Immature natural killer cell (primary cell): ENCODE measurements at regions not wholly inside any gene's neighbourhood (a gene's known extent, or its start where the extent isn't known, plus 50 kb on each side); places are given as distances from the start of the nearest gene placed in this dataset.

ENCODE experiments used
- DNase-seq, 3 donors: peaks; one replicate each; pipeline ENCODE4 v3.0.0; 2022; ENCODE audit warnings: mixed read lengths in 1 of 3
- H3K27ac Mint-ChIP-seq, 6 donors: one replicate each; pipeline ENCODE4 v1.8.0; 2020; ENCODE audit warnings: mixed read lengths in 6 of 6, mild to moderate bottlenecking in 5 of 6, inconsistent platforms in 4 of 6, moderate library complexity in 3 of 6
- H3K27me3 Mint-ChIP-seq, 3 donors: one replicate each; pipeline ENCODE4 v1.8.0; 2020 to 2021; ENCODE audit warnings: low read depth in 3 of 3, mild to moderate bottlenecking in 3 of 3, mixed read lengths in 3 of 3, moderate library complexity in 3 of 3, inconsistent platforms in 1 of 3
- H3K36me3 Mint-ChIP-seq, 3 donors: one replicate each; pipeline ENCODE4 v1.8.0; 2020; ENCODE audit warnings: mixed read lengths in 3 of 3, inconsistent platforms in 2 of 3, mild to moderate bottlenecking in 2 of 3
- H3K4me1 Mint-ChIP-seq, 2 donors: one replicate each; pipeline ENCODE4 v1.8.0; 2020; ENCODE audit warnings: inconsistent platforms in 2 of 2, mild to moderate bottlenecking in 2 of 2, mixed read lengths in 2 of 2, moderate library complexity in 1 of 2
- H3K4me3 Mint-ChIP-seq, 5 donors: one replicate each; pipeline ENCODE4 v1.8.0; 2020; ENCODE audit warnings: mild to moderate bottlenecking in 5 of 5, mixed read lengths in 5 of 5, inconsistent platforms in 3 of 5, moderate library complexity in 3 of 5
- H3K9me3 Mint-ChIP-seq, 6 donors: one replicate each; pipeline ENCODE4 v1.8.0; 2020; ENCODE audit warnings: mild to moderate bottlenecking in 6 of 6, mixed read lengths in 6 of 6, inconsistent platforms in 4 of 6, moderate library complexity in 3 of 6

DNA sequence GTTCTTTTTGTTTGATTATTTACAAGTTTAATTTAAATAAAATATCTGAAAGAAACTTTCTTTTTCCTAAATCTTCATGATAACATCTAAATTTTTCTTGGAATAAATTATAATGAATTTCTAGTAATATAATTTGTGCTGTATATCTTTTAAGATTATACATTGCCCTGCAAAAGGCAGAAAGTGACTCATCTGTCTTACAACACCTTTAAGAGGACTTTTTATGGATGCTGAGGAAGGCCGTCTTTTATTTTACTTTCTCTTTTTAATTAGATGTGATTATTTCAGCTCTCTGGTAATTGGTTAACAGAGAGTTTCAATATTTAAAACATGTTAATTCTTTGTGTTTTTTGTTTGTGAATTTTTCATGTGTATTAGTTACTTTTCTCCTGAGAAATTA, 598.4 kb downstream of the RPL10L start:
- Mint-ChIP-seq H3K4me3 (no peak overlapping the region), H3K27me3 (no peaks in the 10 kb centered on the region), H3K27ac (no peak overlapping the region), H3K9me3 (peaks cover 4 to 26% (median 11%) of the 10 kb centered on the region in 6 donors), H3K4me1 (no peaks in the 10 kb centered on the region), H3K36me3 (peaks cover 0 to 4% (median 0%) of the 10 kb centered on the region in 3 donors)
- DNase-seq: no peak

DNA sequence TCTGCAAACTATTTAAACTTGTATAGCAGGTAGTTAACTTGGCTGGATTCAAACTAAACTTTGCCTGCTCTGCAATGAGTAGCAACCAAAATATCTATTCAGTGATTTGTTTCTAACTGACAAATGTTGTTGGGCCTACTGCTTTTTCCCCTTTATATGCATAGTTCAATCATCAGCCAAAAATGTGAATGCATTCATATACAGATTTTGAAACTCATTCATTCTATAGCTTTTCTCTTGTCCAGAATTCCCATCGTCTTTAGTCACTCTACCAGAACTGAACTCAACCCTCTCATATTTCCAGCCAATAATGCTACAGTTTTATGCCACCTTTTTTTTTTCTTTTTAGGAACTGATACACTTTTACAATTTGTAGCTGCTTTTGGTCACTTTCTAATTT, 599.8 kb downstream of the RPL10L start:
- DNase-seq: no peak
- no peaks in the 10 kb centered on the region for H3K27me3 Mint-ChIP-seq
- no peak overlapping the region for H3K4me3 Mint-ChIP-seq
- H3K4me1 Mint-ChIP-seq: no peaks in the 10 kb centered on the region
- H3K27ac Mint-ChIP-seq: no peak overlapping the region
- H3K9me3 Mint-ChIP-seq: peaks cover 7 to 33% (median 16%) of the 10 kb centered on the region in 6 donors
- peaks cover 0 to 4% (median 0%) of the 10 kb centered on the region in 3 donors for H3K36me3 Mint-ChIP-seq

DNA sequence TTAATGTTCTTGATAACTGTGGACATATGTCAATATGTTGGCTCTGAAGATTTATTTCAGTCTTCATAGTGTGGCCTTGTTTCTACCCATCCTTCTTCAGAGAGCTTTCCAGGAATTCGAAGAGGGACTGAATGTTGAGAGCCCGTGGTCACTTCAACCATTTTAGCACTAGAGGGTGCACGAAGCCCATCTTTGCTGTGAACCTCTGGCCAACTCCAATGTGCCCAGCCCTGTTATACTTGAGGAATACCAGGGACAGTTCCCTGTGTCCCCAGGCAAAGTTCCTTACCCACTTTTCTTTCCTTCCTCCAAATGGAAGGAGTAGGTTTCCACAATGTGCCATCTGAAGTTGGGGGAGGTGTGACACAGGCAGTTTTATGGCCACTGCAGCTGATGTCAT, 603.5 kb downstream of the RPL10L start:
- no peaks in the 10 kb centered on the region for H3K27me3 Mint-ChIP-seq
- peaks cover 6 to 40% (median 24%) of the 10 kb centered on the region in 6 donors for H3K9me3 Mint-ChIP-seq
- no peaks in the 10 kb centered on the region for H3K4me1 Mint-ChIP-seq
- H3K27ac Mint-ChIP-seq: no peak overlapping the region
- DNase-seq: no peak
- H3K36me3 Mint-ChIP-seq: peaks cover 0 to 4% (median 0%) of the 10 kb centered on the region in 3 donors
- no peak overlapping the region for H3K4me3 Mint-ChIP-seq

GRCh38 chr14:46036099-46036498, 615.5 kb downstream of the RPL10L start:
- no peak for DNase-seq
- H3K27ac Mint-ChIP-seq: no peak overlapping the region
- no peaks in the 10 kb centered on the region for H3K27me3 Mint-ChIP-seq
- H3K4me3 Mint-ChIP-seq: no peak overlapping the region
- H3K9me3 Mint-ChIP-seq: peaks cover 19 to 44% (median 25%) of the 10 kb centered on the region in 6 donors
- H3K36me3 Mint-ChIP-seq: no peaks in the 10 kb centered on the region
- no peaks in the 10 kb centered on the region for H3K4me1 Mint-ChIP-seq

DNA sequence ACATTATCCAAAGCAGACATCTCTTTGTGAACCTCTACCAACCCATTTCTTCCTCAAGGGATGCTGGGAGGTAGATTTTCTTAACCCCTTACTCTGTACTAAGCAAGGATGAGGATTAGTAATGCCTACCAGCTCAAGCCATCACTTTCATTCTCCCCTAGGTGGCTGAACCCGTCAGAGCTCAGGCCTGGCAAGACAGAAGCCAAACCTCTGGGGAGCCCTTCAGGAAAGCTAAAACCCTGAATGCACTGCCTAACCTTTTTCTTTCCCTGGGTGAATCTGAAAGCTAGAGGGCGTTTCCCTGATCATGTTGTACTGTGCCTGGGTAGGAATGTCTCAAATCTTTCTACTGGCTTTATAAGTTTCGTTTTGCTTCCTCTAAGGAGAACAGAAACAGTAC, 617.3 kb downstream of the RPL10L start:
- Mint-ChIP-seq H3K27ac (no peak overlapping the region), H3K9me3 (peaks cover 7 to 45% (median 22%) of the 10 kb centered on the region in 6 donors), H3K4me1 (no peaks in the 10 kb centered on the region), H3K36me3 (no peaks in the 10 kb centered on the region), H3K27me3 (no peaks in the 10 kb centered on the region), H3K4me3 (no peak overlapping the region)
- no peak for DNase-seq

GRCh38 chr14:46018846-46019420, 632.6 kb downstream of the RPL10L start:
- Mint-ChIP-seq H3K27ac (no peak overlapping the region), H3K9me3 (peaks cover 13 to 54% (median 30%) of the 10 kb centered on the region in 6 donors), H3K36me3 (peaks cover 0 to 5% (median 0%) of the 10 kb centered on the region in 3 donors), H3K4me3 (no peak overlapping the region), H3K27me3 (peaks cover 0 to 3% (median 0%) of the 10 kb centered on the region in 3 donors), H3K4me1 (no peaks in the 10 kb centered on the region)
- DNase-seq: no peak

DNA sequence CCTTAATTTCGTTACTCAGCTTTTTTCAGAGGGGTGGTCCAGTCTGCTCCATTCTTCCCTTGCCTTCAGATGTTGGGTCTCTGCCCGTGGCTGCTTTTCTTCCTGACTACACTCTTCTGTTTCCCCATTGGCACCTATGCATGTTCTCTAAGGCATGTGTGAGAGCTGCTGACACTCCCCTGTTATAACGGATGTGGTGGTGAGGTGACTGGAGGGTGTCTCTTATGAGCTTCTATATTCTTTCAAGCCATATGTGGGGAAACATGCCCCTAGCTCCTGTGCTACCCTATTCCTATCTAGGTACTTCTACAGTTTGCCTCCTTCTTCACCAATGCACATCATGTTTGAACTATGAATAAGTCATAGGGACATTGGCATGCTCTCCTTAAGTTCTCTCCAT, 643.2 kb downstream of the RPL10L start:
- H3K27ac Mint-ChIP-seq: no peak overlapping the region
- H3K4me3 Mint-ChIP-seq: no peak overlapping the region
- peaks cover 23 to 68% (median 36%) of the 10 kb centered on the region in 6 donors for H3K9me3 Mint-ChIP-seq
- peaks cover 0 to 2% (median 0%) of the 10 kb centered on the region in 3 donors for H3K27me3 Mint-ChIP-seq
- no peak for DNase-seq
- H3K36me3 Mint-ChIP-seq: no peaks in the 10 kb centered on the region
- no peaks in the 10 kb centered on the region for H3K4me1 Mint-ChIP-seq

GRCh38 chr14:45998554-45998953, 653.0 kb downstream of the RPL10L start:
- H3K27me3 Mint-ChIP-seq: no peaks in the 10 kb centered on the region
- no peak overlapping the region for H3K27ac Mint-ChIP-seq
- H3K4me3 Mint-ChIP-seq: no peak overlapping the region
- peaks cover 10 to 33% (median 24%) of the 10 kb centered on the region in 6 donors for H3K9me3 Mint-ChIP-seq
- DNase-seq: no peak
- H3K4me1 Mint-ChIP-seq: no peaks in the 10 kb centered on the region
- H3K36me3 Mint-ChIP-seq: no peaks in the 10 kb centered on the region

DNA sequence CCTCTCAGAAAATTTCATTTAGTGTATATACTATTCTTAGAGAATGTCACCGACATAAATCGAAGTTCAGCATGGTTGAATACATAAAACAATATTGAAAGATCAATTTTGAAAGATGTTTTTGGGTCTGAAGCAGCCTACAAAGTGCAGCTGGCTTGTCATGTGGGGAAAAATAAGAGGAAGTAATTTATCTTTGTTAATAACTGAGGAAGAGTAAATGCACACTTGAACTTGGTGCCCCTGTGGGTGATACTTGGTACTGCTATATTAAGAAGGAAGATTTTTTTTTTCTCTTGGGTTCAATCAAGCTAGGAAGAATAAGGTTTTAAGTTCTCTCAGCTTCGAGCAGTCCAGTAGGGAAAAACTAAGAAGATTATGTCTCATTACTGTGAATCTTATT, 661.3 kb downstream of the RPL10L start:
- Mint-ChIP-seq H3K27ac (no peak overlapping the region), H3K27me3 (no peaks in the 10 kb centered on the region), H3K4me3 (no peak overlapping the region), H3K36me3 (no peaks in the 10 kb centered on the region), H3K4me1 (no peaks in the 10 kb centered on the region), H3K9me3 (peaks cover 9 to 41% (median 20%) of the 10 kb centered on the region in 6 donors)
- DNase-seq: no peak

DNA sequence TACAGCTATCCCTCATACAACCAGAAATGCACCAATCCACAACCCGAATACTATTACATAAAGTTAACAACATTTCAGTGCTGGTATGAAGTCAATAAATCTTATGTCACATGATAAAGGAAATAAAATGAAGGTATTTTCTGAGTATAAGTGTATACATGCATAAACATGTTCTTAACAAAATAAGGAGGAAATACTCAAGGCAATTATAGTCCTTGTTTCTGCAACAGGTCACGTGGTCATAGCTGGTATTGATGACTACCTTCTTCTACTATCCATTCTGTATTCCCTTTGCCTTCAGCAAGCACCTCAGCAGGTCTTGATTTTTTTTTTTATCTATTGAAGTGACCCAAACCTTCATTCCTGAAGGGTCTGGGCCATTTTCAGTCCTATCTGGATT, 675.6 kb downstream of the RPL10L start:
- Mint-ChIP-seq H3K36me3 (no peaks in the 10 kb centered on the region), H3K27ac (no peak overlapping the region), H3K27me3 (peaks cover 0 to 2% (median 0%) of the 10 kb centered on the region in 3 donors), H3K9me3 (peaks cover 0 to 44% (median 17%) of the 10 kb centered on the region in 6 donors), H3K4me1 (no peaks in the 10 kb centered on the region), H3K4me3 (no peak overlapping the region)
- no peak for DNase-seq

DNA sequence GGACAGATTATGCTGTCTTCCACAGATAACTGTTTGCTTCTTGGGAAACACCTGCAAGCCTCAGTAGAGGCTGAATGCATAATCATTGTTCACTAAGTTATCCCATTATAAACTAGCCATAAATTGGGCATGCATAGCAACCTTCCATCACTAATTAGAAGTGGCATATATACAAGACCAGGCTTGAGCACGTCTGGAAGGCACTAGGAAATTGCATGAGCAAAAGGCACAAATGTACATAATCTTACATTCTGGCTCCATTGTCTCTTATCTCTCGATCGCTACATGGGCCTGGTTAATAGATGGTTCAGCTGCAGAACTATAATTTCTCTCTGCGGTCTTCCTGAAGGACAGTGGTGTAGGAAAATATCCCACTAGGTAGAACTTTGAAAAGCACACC, 679.2 kb downstream of the RPL10L start:
- DNase-seq: no peak
- Mint-ChIP-seq H3K4me1 (no peaks in the 10 kb centered on the region), H3K27ac (no peak overlapping the region), H3K27me3 (no peaks in the 10 kb centered on the region), H3K4me3 (no peak overlapping the region), H3K9me3 (peaks cover 0 to 51% (median 15%) of the 10 kb centered on the region in 6 donors), H3K36me3 (no peaks in the 10 kb centered on the region)

- DNase-seq: no peak
- Mint-ChIP-seq H3K27ac (no peak overlapping the region), H3K9me3 (peaks cover 11 to 61% (median 22%) of the 10 kb centered on the region in 6 donors), H3K4me1 (no peaks in the 10 kb centered on the region), H3K4me3 (no peak overlapping the region), H3K36me3 (peaks cover 0 to 4% (median 0%) of the 10 kb centered on the region in 3 donors), H3K27me3 (no peaks in the 10 kb centered on the region)
These were observed 681.0 kb downstream of the RPL10L start for GRCh38 chr14:45970621-45971020.

- Mint-ChIP-seq H3K27me3 (no peaks in the 10 kb centered on the region), H3K4me3 (no peak overlapping the region), H3K27ac (no peak overlapping the region), H3K9me3 (peaks cover 14 to 53% (median 25%) of the 10 kb centered on the region in 6 donors), H3K4me1 (no peaks in the 10 kb centered on the region), H3K36me3 (peaks cover 0 to 4% (median 0%) of the 10 kb centered on the region in 3 donors)
- DNase-seq: no peak
These were observed 683.5 kb downstream of the RPL10L start for GRCh38 chr14:45968037-45968436.

GRCh38 chr14:45949479-45949878, 696.5 kb upstream of the MIS18BP1 start:
- Mint-ChIP-seq H3K36me3 (no peaks in the 10 kb centered on the region), H3K9me3 (peaks cover 1 to 18% (median 13%) of the 10 kb centered on the region in 6 donors), H3K4me3 (no peak overlapping the region), H3K4me1 (no peaks in the 10 kb centered on the region), H3K27ac (no peak overlapping the region), H3K27me3 (no peaks in the 10 kb centered on the region)
- no peak for DNase-seq

GRCh38 chr14:45947830-45948229, 694.8 kb upstream of the MIS18BP1 start:
- Mint-ChIP-seq H3K4me3 (no peak overlapping the region), H3K9me3 (peaks cover 2 to 19% (median 14%) of the 10 kb centered on the region in 6 donors), H3K4me1 (no peaks in the 10 kb centered on the region), H3K36me3 (no peaks in the 10 kb centered on the region), H3K27me3 (no peaks in the 10 kb centered on the region), H3K27ac (no peak overlapping the region)
- no peak for DNase-seq
